CD4-positive, alpha-beta T cell (primary cell): ENCODE measurements at regions not wholly inside any gene's neighbourhood (a gene's known extent, or its start where the extent isn't known, plus 50 kb on each side); places are given as distances from the start of the nearest gene placed in this dataset.

Experiments
- ATAC-seq: fragments of 200-7000 bp; cut with Tn5 transposase; one replicate; pipeline ENCODE4 v1.10.0; 2022; ENCODE audit warnings: mild to moderate bottlenecking; ENCODE audit not compliant: poor library complexity
- CTCF ChIA-PET: fragments of 350-600 bp; sonication (Branson Sonifier 250); formaldehyde crosslinking; loops from one replicate; lab custom pipeline; 2021; ENCODE audit warnings: antibody characterized with exemption, inconsistent platforms; lab: Charles Lee
- POLR2A ChIA-PET: fragments of 350-600 bp; sonication (Branson Sonifier 250); formaldehyde crosslinking; loops from one replicate; lab custom pipeline; 2021; ENCODE audit warnings: antibody characterized with exemption, inconsistent platforms; lab: Charles Lee
- DNase-seq, 14 experiments: peaks; one replicate each; pipeline ENCODE4 v3.0.0-alpha.2; 2013 to 2020; ENCODE audit warnings: mixed read lengths in 2 of 14
- H3K27ac ChIP-seq, 2 donors: one replicate each; pipeline versions ENCODE4 v1.5.1 to v1.7.0; 2013; ENCODE audit warnings: low read length in 2 of 2, low read depth in 1 of 2, mild to moderate bottlenecking in 1 of 2
- H3K27me3 ChIP-seq, 2 experiments: 1 replicate in 1 of 2; 2 replicates in 1 of 2; pipeline versions ENCODE4 v1.6.1 to v1.7.0; 2013; ENCODE audit warnings: low read length in 2 of 2, control low read depth in 1 of 2, mild to moderate bottlenecking in 1 of 2, moderate library complexity in 1 of 2; ENCODE audit not compliant: insufficient read depth in 2 of 2, control insufficient read depth in 1 of 2
- H3K36me3 ChIP-seq: one replicate; pipeline ENCODE4 v1.6.1; 2013; ENCODE audit warnings: low read length, control low read depth; ENCODE audit not compliant: insufficient read depth
- H3K4me1 ChIP-seq: one replicate; pipeline ENCODE4 v1.6.1; 2013; ENCODE audit warnings: low read length, control low read depth; ENCODE audit not compliant: insufficient read depth
- H3K4me3 ChIP-seq: one replicate; pipeline ENCODE4 v1.5.1; 2013; ENCODE audit warnings: mild to moderate bottlenecking, low read length, moderate library complexity
- H3K9me3 ChIP-seq, 2 experiments: 1 replicate in 1 of 2; 2 replicates in 1 of 2; pipeline versions ENCODE4 v1.6.1 to v1.7.0; 2013; ENCODE audit warnings: low read length in 2 of 2, mild to moderate bottlenecking in 2 of 2, control low read depth in 1 of 2, moderate library complexity in 1 of 2; ENCODE audit not compliant: control insufficient read depth in 1 of 2, insufficient read depth in 1 of 2
- H3K27ac Mint-ChIP-seq: one replicate; pipeline ENCODE4 v1.8.0; 2020; ENCODE audit warnings: mixed read lengths
- H3K27me3 Mint-ChIP-seq: one replicate; pipeline ENCODE4 v1.8.0; 2021; ENCODE audit warnings: mixed read lengths
- H3K36me3 Mint-ChIP-seq: one replicate; pipeline ENCODE4 v1.8.0; 2021; ENCODE audit warnings: low read depth, mixed read lengths
- H3K4me1 Mint-ChIP-seq: one replicate; pipeline ENCODE4 v1.8.0; 2021; ENCODE audit warnings: low read depth, mixed read lengths
- H3K4me3 Mint-ChIP-seq: one replicate; pipeline ENCODE4 v1.8.0; 2020; ENCODE audit warnings: mild to moderate bottlenecking, mixed read lengths
- H3K9me3 Mint-ChIP-seq: one replicate; pipeline ENCODE4 v1.8.0; 2020; ENCODE audit warnings: mixed read lengths
- intact Hi-C, 2 experiments: fragments of 100-400 bp; cut with DNase I in 1 of 2; cut with micrococcal nuclease in 1 of 2; formaldehyde crosslinking; loops; one replicate each; pipeline versions ENCODE4 v1.15.1 to v1.9.0; 2023 to 2025; cut with DNase I, micrococcal nuclease
- TF ChIP-seq, protein P1 (sequence below): fragments of 200-600 bp; IDR thresholded peaks from one replicate; pipeline ENCODE4 v1.8.0; 2022; ENCODE audit warnings: antibody characterized with exemption, mild to moderate bottlenecking

GRCh38 chr4:66357316-66357715 is 687.0 kb upstream of the EPHA5 start:
- no peaks in the 10 kb centered on the region for H3K4me1 Mint-ChIP-seq

GRCh38 chr4:66355328-66355727 is 685.0 kb upstream of the EPHA5 start:
- Histone ChIP-seq H3K4me1 (no peaks in the 10 kb centered on the region), H3K9me3 (peaks cover 0 to 3% of the 10 kb centered on the region in 2 experiments), H3K27ac (no peak overlapping the region), H3K36me3 (no peaks in the 10 kb centered on the region), H3K27me3 (no peaks in the 10 kb centered on the region), H3K4me3 (no peak overlapping the region)
- DNase-seq (no peak), ATAC-seq (no peak)
- POLR2A ChIA-PET = no interaction called here
- H3K27ac Mint-ChIP-seq = no peak overlapping the region
- no peak overlapping the region for H3K4me3 Mint-ChIP-seq
- H3K27me3 Mint-ChIP-seq = no peaks in the 10 kb centered on the region
- CTCF ChIA-PET = no interaction called here
- TF ChIP-seq, protein P1, sequence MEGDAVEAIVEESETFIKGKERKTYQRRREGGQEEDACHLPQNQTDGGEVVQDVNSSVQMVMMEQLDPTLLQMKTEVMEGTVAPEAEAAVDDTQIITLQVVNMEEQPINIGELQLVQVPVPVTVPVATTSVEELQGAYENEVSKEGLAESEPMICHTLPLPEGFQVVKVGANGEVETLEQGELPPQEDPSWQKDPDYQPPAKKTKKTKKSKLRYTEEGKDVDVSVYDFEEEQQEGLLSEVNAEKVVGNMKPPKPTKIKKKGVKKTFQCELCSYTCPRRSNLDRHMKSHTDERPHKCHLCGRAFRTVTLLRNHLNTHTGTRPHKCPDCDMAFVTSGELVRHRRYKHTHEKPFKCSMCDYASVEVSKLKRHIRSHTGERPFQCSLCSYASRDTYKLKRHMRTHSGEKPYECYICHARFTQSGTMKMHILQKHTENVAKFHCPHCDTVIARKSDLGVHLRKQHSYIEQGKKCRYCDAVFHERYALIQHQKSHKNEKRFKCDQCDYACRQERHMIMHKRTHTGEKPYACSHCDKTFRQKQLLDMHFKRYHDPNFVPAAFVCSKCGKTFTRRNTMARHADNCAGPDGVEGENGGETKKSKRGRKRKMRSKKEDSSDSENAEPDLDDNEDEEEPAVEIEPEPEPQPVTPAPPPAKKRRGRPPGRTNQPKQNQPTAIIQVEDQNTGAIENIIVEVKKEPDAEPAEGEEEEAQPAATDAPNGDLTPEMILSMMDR = no peak
- no peaks in the 10 kb centered on the region for H3K36me3 Mint-ChIP-seq
- peaks cover 4% of the 10 kb centered on the region for H3K9me3 Mint-ChIP-seq
- intact Hi-C loops = no loop called here
- H3K4me1 Mint-ChIP-seq = no peaks in the 10 kb centered on the region

More at GRCh38 chr4:66357316-66357715, 687.0 kb upstream of the EPHA5 start:
- Histone ChIP-seq H3K4me1 (no peaks in the 10 kb centered on the region), H3K4me3 (no peak overlapping the region), H3K9me3 (peaks cover 0 to 7% of the 10 kb centered on the region in 2 experiments), H3K27me3 (no peaks in the 10 kb centered on the region), H3K36me3 (no peaks in the 10 kb centered on the region), H3K27ac (no peak overlapping the region)
- POLR2A ChIA-PET = no interaction called here
- ATAC-seq (no peak), DNase-seq (no peak)
- TF ChIP-seq, protein P1 = no peak
- Mint-ChIP-seq H3K4me3 (no peak overlapping the region), H3K9me3 (peaks cover 2% of the 10 kb centered on the region), H3K27ac (no peak overlapping the region), H3K27me3 (no peaks in the 10 kb centered on the region), H3K36me3 (no peaks in the 10 kb centered on the region)
- intact Hi-C loops = no loop called here
- CTCF ChIA-PET = no interaction called here

GRCh38 chr4:66351761-66352160 is 681.5 kb upstream of the EPHA5 start:
- H3K36me3 ChIP-seq = no peaks in the 10 kb centered on the region
- Mint-ChIP-seq H3K27ac (no peak overlapping the region), H3K4me1 (no peaks in the 10 kb centered on the region), H3K27me3 (no peaks in the 10 kb centered on the region), H3K36me3 (no peaks in the 10 kb centered on the region), H3K4me3 (no peak overlapping the region), H3K9me3 (peaks cover 4% of the 10 kb centered on the region)
- H3K27me3 ChIP-seq = no peaks in the 10 kb centered on the region
- intact Hi-C loops = no loop called here
- ATAC-seq (no peak), DNase-seq (no peak)
- ChIA-PET CTCF (no interaction called here), POLR2A (no interaction called here)
- TF ChIP-seq, protein P1 = no peak
- peaks cover 6 to 9% of the 10 kb centered on the region in 2 experiments for H3K9me3 ChIP-seq
- H3K4me3 ChIP-seq = no peak overlapping the region
- H3K27ac ChIP-seq = no peak overlapping the region
- no peaks in the 10 kb centered on the region for H3K4me1 ChIP-seq
